ENCODE measurements at regions not wholly inside any gene's neighbourhood (a gene's known extent, or its start where the extent isn't known, plus 50 kb on each side); places are given as distances from the start of the nearest gene placed in this dataset.

DNA sequence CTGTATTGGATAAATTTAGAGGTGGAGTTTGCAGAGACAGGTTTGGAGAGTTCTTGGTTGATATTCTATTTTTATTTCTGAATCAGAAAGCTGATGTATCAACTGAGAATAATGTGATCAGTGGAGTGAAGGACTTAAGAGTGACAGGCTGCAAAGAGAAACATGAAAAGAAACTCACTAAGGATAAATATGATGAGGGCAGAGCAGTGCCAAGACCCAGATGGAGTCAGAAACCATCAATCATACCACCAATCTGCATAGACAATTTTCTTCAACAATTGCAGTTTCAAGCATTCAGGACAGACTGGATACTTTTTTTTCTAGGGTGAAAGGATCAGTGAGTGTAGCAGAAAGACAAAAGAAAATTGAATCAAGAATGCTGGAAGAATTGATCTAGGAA lies 226.7 kb upstream of the NAV3 start:
- H3K4me3 ChIP-seq (ENCODE audit: low read depth, low read length): no peak overlapping the region
- TF ChIP-seq, protein P1, sequence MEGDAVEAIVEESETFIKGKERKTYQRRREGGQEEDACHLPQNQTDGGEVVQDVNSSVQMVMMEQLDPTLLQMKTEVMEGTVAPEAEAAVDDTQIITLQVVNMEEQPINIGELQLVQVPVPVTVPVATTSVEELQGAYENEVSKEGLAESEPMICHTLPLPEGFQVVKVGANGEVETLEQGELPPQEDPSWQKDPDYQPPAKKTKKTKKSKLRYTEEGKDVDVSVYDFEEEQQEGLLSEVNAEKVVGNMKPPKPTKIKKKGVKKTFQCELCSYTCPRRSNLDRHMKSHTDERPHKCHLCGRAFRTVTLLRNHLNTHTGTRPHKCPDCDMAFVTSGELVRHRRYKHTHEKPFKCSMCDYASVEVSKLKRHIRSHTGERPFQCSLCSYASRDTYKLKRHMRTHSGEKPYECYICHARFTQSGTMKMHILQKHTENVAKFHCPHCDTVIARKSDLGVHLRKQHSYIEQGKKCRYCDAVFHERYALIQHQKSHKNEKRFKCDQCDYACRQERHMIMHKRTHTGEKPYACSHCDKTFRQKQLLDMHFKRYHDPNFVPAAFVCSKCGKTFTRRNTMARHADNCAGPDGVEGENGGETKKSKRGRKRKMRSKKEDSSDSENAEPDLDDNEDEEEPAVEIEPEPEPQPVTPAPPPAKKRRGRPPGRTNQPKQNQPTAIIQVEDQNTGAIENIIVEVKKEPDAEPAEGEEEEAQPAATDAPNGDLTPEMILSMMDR (IDR thresholded peaks at IDR 0.05; ENCODE audit: control insufficient read depth, extremely low read depth, insufficient read depth): no peak
- DNase-seq (ENCODE audit: low read depth): no peak

DNA sequence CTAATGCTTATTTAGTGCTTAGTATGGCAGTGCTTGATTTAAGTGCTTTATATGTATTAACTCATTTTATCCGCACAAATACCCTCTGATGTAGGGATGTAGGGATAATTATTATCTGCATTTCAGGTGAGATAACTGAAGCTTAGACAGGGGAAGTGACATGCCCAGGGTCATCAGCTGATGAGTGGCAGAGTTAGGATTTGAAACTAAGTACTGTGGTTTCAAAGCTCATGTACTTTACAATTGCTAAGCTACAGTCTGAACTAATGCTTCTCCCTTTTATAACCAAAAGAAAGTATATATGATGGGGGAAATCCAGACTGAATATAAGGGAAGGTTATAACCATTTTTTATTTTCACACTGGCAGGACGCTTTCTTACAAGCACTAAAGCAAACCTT lies 229.6 kb upstream of the NAV3 start:
- no peak for DNase-seq (ENCODE audit: low read depth)
- no peak overlapping the region for H3K4me3 ChIP-seq (ENCODE audit: low read depth, low read length)
- TF ChIP-seq, protein P1 (IDR thresholded peaks at IDR 0.05; ENCODE audit: control insufficient read depth, extremely low read depth, insufficient read depth): no peak

DNA sequence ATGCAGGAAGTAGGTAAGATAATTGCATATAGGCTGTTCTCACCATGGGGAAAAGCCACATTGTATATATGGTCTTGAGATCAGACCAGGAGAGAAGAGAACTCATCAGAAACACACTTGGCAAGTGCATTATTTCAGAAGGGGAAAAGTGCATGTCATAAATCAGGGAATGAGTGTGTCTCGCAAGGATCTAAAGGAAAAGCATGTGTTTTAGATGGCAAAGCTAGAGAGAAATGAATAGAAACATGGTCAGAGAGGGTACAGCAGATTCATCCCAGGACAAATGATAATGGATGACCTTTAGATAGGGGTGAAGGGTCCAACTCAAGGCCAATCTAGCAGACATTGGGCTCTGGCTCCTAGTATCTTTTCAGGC lies 230.2 kb upstream of the NAV3 start:
- DNase-seq (ENCODE audit: low read depth): no peak
- H3K4me3 ChIP-seq (ENCODE audit: low read depth, low read length): no peak overlapping the region
- TF ChIP-seq, protein P1 (IDR thresholded peaks at IDR 0.05; ENCODE audit: control insufficient read depth, extremely low read depth, insufficient read depth): no peak

DNA sequence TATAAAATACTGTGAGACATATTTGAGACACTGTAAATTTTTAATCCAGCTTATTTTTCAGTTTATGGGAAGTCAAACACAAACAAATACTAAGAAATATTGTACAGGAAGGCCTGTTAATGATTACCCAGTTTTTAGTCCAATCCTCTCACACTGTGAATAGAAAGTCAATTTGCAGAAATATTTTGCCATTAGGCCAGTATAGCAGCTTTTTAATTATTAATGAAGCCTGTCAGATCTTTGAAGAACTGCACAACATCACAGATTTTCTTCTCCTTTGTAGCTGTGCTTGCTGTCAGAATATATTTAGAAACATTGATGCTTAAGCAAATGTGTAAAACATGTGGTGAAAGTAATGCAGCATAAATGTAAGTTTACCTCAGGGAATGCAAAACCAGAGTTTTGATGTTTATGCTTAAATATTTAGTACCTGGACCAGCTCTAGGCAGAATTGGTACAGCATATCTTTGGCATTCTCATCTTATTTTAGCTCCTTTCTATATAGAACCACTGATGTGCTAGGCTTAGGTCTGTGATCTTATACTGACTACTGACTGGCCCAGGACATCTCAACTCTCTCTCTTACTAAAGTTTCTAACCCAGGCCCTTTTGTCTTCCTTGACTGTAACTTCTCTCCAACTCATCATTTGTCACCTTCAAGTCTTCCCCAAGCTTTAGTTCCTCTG lies 230.8 kb upstream of the NAV3 start:
- TF ChIP-seq, protein P1 (IDR thresholded peaks at IDR 0.05; ENCODE audit: control insufficient read depth, extremely low read depth, insufficient read depth): no peak
- no peak for DNase-seq (ENCODE audit: low read depth)

DNA sequence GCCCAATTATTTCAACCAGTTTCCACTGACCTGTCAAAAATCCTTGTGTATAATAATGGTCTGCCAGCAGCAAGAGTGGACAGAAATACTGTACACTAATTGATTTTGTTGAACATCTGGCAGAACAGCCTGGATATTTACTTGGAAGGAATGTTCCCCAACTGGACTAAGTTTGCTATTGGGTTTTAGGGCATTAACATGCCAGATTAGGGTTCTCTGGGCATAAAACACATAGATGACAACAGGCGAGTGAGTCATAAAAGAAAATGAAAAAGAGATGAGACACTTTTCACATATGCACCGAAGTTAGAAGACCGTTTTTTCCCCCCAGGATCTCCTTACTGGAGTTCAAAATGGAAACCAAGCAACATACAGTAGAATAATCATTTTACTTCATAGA lies 236.3 kb upstream of the NAV3 start:
- TF ChIP-seq, protein P1 (IDR thresholded peaks at IDR 0.05; ENCODE audit: control insufficient read depth, extremely low read depth, insufficient read depth): no peak
- no peak for DNase-seq (ENCODE audit: low read depth)
- no peak overlapping the region for H3K4me3 ChIP-seq (ENCODE audit: low read depth, low read length)

More for the DNA sequence above, 230.8 kb upstream of the NAV3 start:
- no peak overlapping the region for H3K4me3 ChIP-seq (ENCODE audit: low read depth, low read length)

DNA sequence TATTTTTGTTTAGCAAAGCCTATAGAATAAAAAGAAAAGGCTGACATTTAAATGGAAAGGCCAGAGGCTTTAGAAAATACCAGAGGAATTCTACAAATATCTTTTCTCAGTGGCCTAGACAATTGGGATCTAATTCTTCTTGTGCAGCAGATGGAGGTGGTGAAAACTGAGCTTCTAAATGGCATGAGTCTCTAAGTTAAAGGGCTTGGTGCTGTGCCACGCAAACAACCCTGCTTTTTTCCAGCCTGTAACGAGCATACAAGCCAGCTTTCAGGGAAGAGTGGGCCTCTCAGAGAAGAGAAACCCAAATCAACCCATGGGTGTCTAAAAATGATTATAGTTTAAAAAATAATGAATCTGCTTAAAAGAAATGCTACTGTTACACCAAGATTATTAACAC lies 237.9 kb upstream of the NAV3 start:
- no peak overlapping the region for H3K4me3 ChIP-seq (ENCODE audit: low read depth, low read length)
- no peak for DNase-seq (ENCODE audit: low read depth)
- TF ChIP-seq, protein P1 (IDR thresholded peaks at IDR 0.05; ENCODE audit: control insufficient read depth, extremely low read depth, insufficient read depth): no peak

Data from LNCaP clone FGC (cell line).